ENCODE measurements at regions not wholly inside any gene's neighbourhood (a gene's known extent, or its start where the extent isn't known, plus 50 kb on each side); places are given as distances from the start of the nearest gene placed in this dataset.

DNA sequence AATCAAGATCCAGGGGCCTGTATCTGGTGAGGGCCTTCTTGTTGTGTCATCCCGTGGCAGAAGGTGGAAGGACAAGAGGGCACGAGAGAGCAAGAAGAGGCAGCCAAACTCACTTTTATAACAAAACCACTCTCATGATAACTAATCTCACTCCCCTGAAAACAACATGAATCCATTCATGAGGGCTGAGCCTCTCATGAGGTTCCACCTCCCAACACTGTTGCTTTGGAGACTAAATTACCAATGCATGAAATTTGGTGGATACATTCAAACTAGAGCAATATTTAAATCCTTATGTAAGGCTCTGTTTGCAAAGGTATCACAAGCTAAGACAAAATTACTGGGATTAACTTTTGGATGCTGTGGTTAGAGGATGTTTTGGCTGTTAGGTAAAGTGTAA is 470.1 kb upstream of the NOVA1 start:
- TF ChIP-seq CTCF (IDR thresholded peaks at IDR 0.05; ENCODE audit: insufficient read depth, missing control alignments): no peak
- FAIRE-seq: no peak

DNA sequence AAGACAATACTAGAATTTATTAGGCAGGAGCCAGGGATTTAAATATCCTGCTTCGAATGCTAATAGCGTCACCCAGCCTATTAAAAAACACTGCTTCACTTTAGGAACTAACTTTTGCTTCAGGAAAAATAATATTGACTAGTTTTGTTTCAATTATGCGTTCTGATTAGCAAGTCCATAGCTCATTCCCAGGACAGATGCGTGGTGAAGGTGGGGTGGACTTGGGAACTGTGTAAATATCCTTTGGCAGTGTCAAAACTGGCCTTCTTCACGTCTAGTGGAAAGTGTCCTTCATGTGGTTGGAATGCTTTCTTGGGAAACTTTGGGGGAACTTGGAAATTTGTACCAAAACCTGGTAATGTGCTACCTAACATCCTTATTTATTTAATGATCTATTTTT is 474.8 kb upstream of the NOVA1 start:
- DNase-seq (ENCODE audit: insufficient read length, low spot score): no peak
- no peak for TF ChIP-seq CTCF (IDR thresholded peaks at IDR 0.05; ENCODE audit: insufficient read depth, missing control alignments)
- FAIRE-seq: no peak

More for the DNA sequence above, 470.1 kb upstream of the NOVA1 start:
- no peak for DNase-seq (ENCODE audit: insufficient read length, low spot score)

DNA sequence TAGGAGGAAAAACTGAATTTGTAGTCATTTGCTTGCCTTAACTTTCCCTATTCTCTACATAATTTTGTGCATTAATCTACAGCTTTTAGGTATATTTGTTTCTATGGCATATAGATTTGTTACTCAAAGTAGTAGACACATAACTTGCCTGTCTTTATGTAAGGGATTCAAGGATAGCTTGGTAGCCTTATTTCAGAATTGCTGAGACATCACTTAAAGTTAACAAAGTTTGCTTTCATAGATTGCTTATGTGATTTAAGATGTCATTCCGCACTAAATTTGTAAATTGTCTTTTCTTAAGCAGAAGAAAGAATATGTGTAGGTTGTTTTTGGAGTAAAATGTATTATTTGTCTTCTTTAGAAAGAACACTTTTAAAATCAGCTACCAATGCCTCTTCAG is 477.7 kb upstream of the NOVA1 start:
- TF ChIP-seq CTCF (IDR thresholded peaks at IDR 0.05; ENCODE audit: insufficient read depth, missing control alignments): no peak
- DNase-seq (ENCODE audit: insufficient read length, low spot score) (no peak), FAIRE-seq (no peak)

DNA sequence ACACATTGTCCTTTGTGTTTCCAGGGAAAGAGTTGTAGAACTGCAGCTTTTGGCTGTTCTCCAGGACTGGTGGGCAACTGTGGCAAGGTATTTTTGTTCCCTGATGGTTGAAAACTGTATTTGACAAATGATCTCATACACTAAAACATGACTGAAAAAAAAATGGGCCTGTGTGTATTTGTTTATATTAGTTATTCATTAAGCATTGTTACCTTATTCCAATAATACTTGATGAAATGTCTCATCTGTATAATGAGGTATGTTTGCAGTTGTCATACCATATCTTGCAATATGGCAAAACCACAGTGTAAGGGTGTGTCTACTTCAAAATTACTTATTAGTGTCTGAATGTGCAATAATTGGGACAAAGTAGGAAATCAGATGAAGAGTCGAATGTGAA is 479.4 kb upstream of the NOVA1 start:
- FAIRE-seq: no peak
- TF ChIP-seq CTCF (IDR thresholded peaks at IDR 0.05; ENCODE audit: insufficient read depth, missing control alignments): no peak

DNA sequence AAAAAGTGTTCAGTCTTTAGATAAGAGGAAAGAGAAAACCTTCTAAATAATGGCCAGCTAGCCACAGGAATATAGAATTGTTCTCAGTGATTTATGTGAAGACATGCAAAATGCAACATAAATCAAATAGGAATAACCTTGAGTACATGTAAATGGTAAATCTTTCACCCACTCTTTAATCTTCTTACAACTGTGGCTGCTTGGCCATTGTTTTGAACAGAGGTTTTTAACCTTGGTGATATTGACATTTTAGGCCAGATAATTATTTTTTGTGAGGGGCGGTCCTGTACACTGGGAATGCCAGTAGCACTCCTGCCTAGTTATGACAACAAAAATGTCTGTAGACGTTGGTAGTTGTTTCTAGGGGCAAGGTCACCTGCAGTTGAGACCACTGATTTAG is 479.9 kb upstream of the NOVA1 start:
- DNase-seq (ENCODE audit: insufficient read length, low spot score): no peak
- FAIRE-seq: no peak
- no peak for TF ChIP-seq CTCF (IDR thresholded peaks at IDR 0.05; ENCODE audit: insufficient read depth, missing control alignments)

More for the DNA sequence above, 479.4 kb upstream of the NOVA1 start:
- no peak for DNase-seq (ENCODE audit: insufficient read length, low spot score)

DNA sequence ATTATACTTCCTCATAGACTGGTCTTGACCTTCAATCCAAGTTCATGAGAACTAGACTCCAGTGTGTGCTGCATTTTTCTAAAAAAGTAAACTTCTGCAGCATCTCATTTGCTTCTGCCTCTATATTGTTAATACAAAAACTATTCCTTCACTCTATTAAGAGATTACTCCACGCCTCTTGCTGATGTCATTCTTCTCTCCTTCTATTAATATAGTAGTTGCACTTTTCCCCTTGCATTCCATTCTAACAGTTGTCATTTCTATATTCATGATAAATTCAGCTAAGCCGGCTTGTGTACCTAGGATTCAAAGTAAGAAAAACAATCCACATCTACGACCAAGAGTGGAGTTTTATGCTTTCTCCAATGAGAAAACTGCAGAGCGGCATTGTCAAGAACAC is 480.4 kb upstream of the NOVA1 start:
- FAIRE-seq (no peak), DNase-seq (ENCODE audit: insufficient read length, low spot score) (no peak)
- no peak for TF ChIP-seq CTCF (IDR thresholded peaks at IDR 0.05; ENCODE audit: insufficient read depth, missing control alignments)

DNA sequence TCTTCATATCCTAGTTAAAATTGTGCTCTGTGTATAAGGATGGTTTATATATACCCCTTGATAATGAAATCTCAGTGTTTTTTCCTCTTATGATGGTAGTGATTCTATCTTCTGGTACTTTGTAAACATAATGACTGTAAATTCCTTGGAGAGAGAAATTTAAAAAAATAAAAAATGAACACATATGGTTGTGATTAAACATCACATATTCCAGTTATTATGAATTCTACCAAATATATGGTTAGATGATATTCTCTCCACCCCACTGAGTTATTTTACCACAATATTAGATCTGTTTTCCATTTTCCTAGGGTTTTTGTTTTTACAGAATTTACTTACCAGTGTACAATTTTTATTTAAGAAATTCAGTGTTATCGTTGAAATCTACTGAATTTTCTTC is 481.9 kb upstream of the NOVA1 start:
- FAIRE-seq (no peak), DNase-seq (ENCODE audit: insufficient read length, low spot score) (no peak)
- no peak for TF ChIP-seq CTCF (IDR thresholded peaks at IDR 0.05; ENCODE audit: insufficient read depth, missing control alignments)
